OCI-LY7 (cell line): ENCODE measurements at regions not wholly inside any gene's neighbourhood (a gene's known extent, or its start where the extent isn't known, plus 50 kb on each side); places are given as distances from the start of the nearest gene placed in this dataset.

Experiments used
- EZH2phosphoT487 ChIP-seq: fragments of 200-600 bp; sonication (generic); IDR thresholded peaks from 2 replicates; pipeline ENCODE4 v1.6.1; 2018; ENCODE audit warnings: low read depth, borderline replicate concordance, mild to moderate bottlenecking, mixed run types, antibody characterized with exemption, low read length, moderate library complexity, mixed read lengths
- TF ChIP-seq, protein P1 (sequence below): fragments of 200-600 bp; sonication (generic); conservative IDR thresholded peaks from 2 replicates; pipeline ENCODE4 v1.5.1; 2014; ENCODE audit warnings: mild to moderate bottlenecking, antibody characterized with exemption, low read length, moderate library complexity, mixed read lengths

DNA sequence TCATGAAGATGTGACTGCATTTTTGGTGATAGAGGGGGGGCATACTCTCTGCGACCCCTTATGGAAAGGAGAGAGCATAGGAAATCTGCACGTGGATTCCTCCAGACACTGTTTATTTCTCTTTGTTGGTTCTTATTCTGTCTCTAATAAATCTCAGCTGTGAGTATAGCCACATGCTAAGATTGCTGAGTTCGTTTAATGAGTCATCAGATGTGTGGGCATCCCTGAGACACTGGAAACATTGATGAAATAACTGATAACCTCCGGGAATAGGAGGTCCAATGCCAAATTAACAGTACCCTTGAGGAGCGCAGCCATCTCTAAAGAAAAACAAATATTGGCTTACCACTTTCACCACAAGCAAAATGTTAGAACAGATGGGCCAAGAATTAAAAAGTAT is 880.2 kb upstream of the NEGR1 start:
- no peak for TF ChIP-seq EZH2phosphoT487
- TF ChIP-seq, protein P1, sequence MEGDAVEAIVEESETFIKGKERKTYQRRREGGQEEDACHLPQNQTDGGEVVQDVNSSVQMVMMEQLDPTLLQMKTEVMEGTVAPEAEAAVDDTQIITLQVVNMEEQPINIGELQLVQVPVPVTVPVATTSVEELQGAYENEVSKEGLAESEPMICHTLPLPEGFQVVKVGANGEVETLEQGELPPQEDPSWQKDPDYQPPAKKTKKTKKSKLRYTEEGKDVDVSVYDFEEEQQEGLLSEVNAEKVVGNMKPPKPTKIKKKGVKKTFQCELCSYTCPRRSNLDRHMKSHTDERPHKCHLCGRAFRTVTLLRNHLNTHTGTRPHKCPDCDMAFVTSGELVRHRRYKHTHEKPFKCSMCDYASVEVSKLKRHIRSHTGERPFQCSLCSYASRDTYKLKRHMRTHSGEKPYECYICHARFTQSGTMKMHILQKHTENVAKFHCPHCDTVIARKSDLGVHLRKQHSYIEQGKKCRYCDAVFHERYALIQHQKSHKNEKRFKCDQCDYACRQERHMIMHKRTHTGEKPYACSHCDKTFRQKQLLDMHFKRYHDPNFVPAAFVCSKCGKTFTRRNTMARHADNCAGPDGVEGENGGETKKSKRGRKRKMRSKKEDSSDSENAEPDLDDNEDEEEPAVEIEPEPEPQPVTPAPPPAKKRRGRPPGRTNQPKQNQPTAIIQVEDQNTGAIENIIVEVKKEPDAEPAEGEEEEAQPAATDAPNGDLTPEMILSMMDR = no peak
